SK-N-SH treated with all-trans-retinoic acid at 6 μM for 48 hours (cell line): ENCODE measurements at regions not wholly inside any gene's neighbourhood (a gene's known extent, or its start where the extent isn't known, plus 50 kb on each side); places are given as distances from the start of the nearest gene placed in this dataset.

Source experiments
- ARNTL ChIP-seq: fragments of 450-650 bp; formaldehyde crosslinking; IDR thresholded peaks from 2 replicates; pipeline ENCODE4 v1.5.0; 2020; ENCODE audit warnings: low read depth, mild to moderate bottlenecking, moderate library complexity, borderline replicate concordance
- BACH2 ChIP-seq: fragments of 250-450 bp; sonication (Bioruptor Pico); IDR thresholded peaks from 2 replicates; pipeline ENCODE4 v1.9.0; 2021; ENCODE audit warnings: mild to moderate bottlenecking, borderline replicate concordance
- CREB5 ChIP-seq: fragments of 250-450 bp; sonication (Bioruptor Pico); IDR thresholded peaks from 2 replicates; pipeline ENCODE4 v1.5.1; 2020; ENCODE audit warnings: low read depth, mild to moderate bottlenecking, moderate library complexity
- ESRRG ChIP-seq: fragments of 250-450 bp; sonication (Bioruptor Pico); IDR thresholded peaks from 2 replicates; pipeline ENCODE4 v1.6.1; 2021; ENCODE audit warnings: mild to moderate bottlenecking
- PATZ1 ChIP-seq: fragments of 250-450 bp; sonication (Bioruptor Pico); IDR thresholded peaks from 2 replicates; pipeline ENCODE4 v1.8.0; 2020; ENCODE audit warnings: mild to moderate bottlenecking, moderate library complexity, borderline replicate concordance
- POU6F1 ChIP-seq: fragments of 250-450 bp; sonication (Bioruptor Pico); IDR thresholded peaks from 2 replicates; pipeline ENCODE4 v1.8.0; 2021; ENCODE audit warnings: low read depth, mild to moderate bottlenecking, moderate library complexity, borderline replicate concordance
- PPARA ChIP-seq: fragments of 250-450 bp; sonication (Bioruptor Pico); IDR thresholded peaks from 2 replicates; pipeline ENCODE4 v1.5.0; 2020; ENCODE audit warnings: mild to moderate bottlenecking, borderline replicate concordance
- RARB ChIP-seq: fragments of 250-450 bp; sonication (Bioruptor Pico); IDR thresholded peaks from 2 replicates; pipeline ENCODE4 v1.8.0; 2021; ENCODE audit warnings: mild to moderate bottlenecking, moderate library complexity
- TCF4 ChIP-seq: fragments of 250-450 bp; sonication (Bioruptor Pico); IDR thresholded peaks from 2 replicates; pipeline ENCODE4 v1.8.0; 2021; ENCODE audit warnings: mild to moderate bottlenecking, moderate library complexity, borderline replicate concordance
- ZFP3 ChIP-seq: fragments of 250-450 bp; sonication (Bioruptor Pico); IDR thresholded peaks from 2 replicates; pipeline ENCODE4 v1.5.0; 2020; ENCODE audit warnings: mild to moderate bottlenecking, moderate library complexity
- ZFP30 ChIP-seq: fragments of 450-650 bp; formaldehyde crosslinking; IDR thresholded peaks from 2 replicates; pipeline ENCODE4 v1.5.0; 2022; ENCODE audit warnings: mild to moderate bottlenecking, moderate library complexity
- ZNF565 ChIP-seq: fragments of 450-650 bp; formaldehyde crosslinking; conservative IDR thresholded peaks from 2 replicates; pipeline ENCODE4 v1.5.0; 2020; ENCODE audit warnings: low read depth, mild to moderate bottlenecking, moderate library complexity
- ZNF70 ChIP-seq: fragments of 450-650 bp; formaldehyde crosslinking; IDR thresholded peaks from 2 replicates; pipeline ENCODE4 v1.5.0; 2020; ENCODE audit warnings: mild to moderate bottlenecking, moderate library complexity

GRCh38 chr2:118565301-118565700 lies 282.1 kb downstream of the EN1 start:
- TF ChIP-seq CREB5 (CRISPR knock-in tag) = no peak
- TF ChIP-seq RARB = no peak
- TF ChIP-seq ZNF70 (CRISPR knock-in tag) = no peak
- TF ChIP-seq PPARA (CRISPR knock-in tag) = no peak
- no peak for TF ChIP-seq ARNTL (CRISPR knock-in tag)
- TF ChIP-seq PATZ1 = no peak
- no peak for TF ChIP-seq TCF4 (CRISPR knock-in tag)
- no peak for TF ChIP-seq BACH2 (CRISPR knock-in tag)
- no peak for TF ChIP-seq ZNF565 (CRISPR knock-in tag)
- TF ChIP-seq ZFP3 = no peak
- no peak for TF ChIP-seq ESRRG (CRISPR knock-in tag)
- no peak for TF ChIP-seq POU6F1
- no peak for TF ChIP-seq ZFP30 (CRISPR knock-in tag)
